Right atrium auricular region (tissue), 2 donors: ENCODE measurements at regions not wholly inside any gene's neighbourhood (a gene's known extent, or its start where the extent isn't known, plus 50 kb on each side); places are given as distances from the start of the nearest gene placed in this dataset.

Source experiments
- DNase-seq: peaks from one replicate; pipeline ENCODE4 v3.0.0-alpha.2; 2019; ENCODE audit warnings: low spot score
- H3K27ac ChIP-seq, 2 donors: fragments of 200-600 bp; sonication (generic); 1 replicate in 1 of 2; 2 replicates in 1 of 2; pipeline ENCODE4 v1.5.1; 2016 to 2019
- H3K27me3 ChIP-seq, 2 donors: fragments of 200-600 bp; sonication (generic); one replicate each; pipeline versions ENCODE4 v1.5.1 to v1.6.0; 2017 to 2019
- H3K36me3 ChIP-seq: fragments of 200-600 bp; sonication (generic); one replicate; pipeline ENCODE4 v1.5.1; 2016
- H3K4me1 ChIP-seq, 2 donors: fragments of 200-600 bp; sonication (generic); one replicate each; pipeline versions ENCODE4 v1.5.1 to v1.6.0; 2017 to 2019
- H3K4me3 ChIP-seq, 2 donors: fragments of 200-600 bp; sonication (generic); 1 replicate in 1 of 2; 2 replicates in 1 of 2; pipeline ENCODE4 v1.5.1; 2017 to 2019; ENCODE audit warnings: mild to moderate bottlenecking in 1 of 2, moderate library complexity in 1 of 2
- H3K9me3 ChIP-seq, 2 donors: fragments of 200-600 bp; sonication (generic); one replicate each; pipeline ENCODE4 v1.5.1; 2019
- CTCF ChIP-seq, 2 donors: fragments of 200-600 bp; sonication (generic); IDR thresholded peaks; one replicate each; pipeline ENCODE4 v1.5.1; 2019; ENCODE audit warnings: antibody characterized with exemption in 2 of 2

DNA sequence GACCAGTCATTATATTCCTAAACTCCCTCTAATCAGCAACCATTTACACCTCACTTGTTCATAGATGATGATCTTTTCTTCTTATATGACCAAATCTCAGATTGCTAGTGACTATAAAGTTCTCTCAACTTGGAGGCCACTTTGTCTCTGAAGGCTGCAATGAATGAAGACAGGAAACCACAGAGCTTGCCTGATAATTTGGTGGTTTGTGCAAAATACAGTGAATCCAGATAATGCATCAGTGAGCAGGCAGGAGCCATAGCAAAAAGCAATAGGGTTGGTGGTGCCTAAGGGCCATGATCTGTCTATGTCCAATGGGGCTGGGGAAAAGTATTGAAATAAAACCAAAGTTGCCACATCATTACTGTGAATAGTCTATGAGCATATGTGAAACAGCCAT, 123.8 kb upstream of the LRFN5 start:
- DNase-seq: no peak
- no peaks in the 10 kb centered on the region for H3K4me1 ChIP-seq
- H3K27me3 ChIP-seq: no peaks in the 10 kb centered on the region
- no peak for TF ChIP-seq CTCF (IDR thresholded peaks at IDR 0.05)
- no peaks in the 10 kb centered on the region for H3K36me3 ChIP-seq
- H3K9me3 ChIP-seq: no peaks in the 10 kb centered on the region
- no peak overlapping the region for H3K4me3 ChIP-seq
- H3K27ac ChIP-seq: no peak overlapping the region

- DNase-seq: no peak
- no peaks in the 10 kb centered on the region for H3K4me1 ChIP-seq
Measured at GRCh38 chr14:41476526-41476925, 130.2 kb upstream of the LRFN5 start.

DNA sequence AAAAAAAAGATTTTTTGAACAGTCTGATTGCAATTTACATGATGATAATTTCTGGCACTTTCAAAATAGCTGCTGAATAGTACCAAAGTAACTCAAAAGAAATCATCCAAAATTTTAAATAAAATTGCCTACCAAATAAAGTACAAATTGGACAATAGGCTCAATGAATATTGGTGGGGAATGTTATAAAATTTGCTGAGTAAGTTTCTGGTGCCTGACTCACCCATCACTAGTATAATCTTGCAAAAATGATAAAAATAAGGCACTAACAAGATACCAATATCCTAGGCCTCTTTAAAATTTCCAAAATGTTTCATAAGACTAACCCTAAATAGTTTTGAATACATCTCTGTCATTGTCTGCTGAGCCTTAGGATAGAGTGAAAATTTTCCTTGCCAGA, 145.3 kb upstream of the LRFN5 start:
- no peak for DNase-seq
- Histone ChIP-seq H3K4me1 (no peaks in the 10 kb centered on the region), H3K27ac (no peak overlapping the region), H3K9me3 (no peaks in the 10 kb centered on the region), H3K4me3 (no peak overlapping the region), H3K27me3 (no peaks in the 10 kb centered on the region), H3K36me3 (no peaks in the 10 kb centered on the region)
- TF ChIP-seq CTCF (IDR thresholded peaks at IDR 0.05): no peak

More at GRCh38 chr14:41476526-41476925, 130.2 kb upstream of the LRFN5 start:
- Histone ChIP-seq H3K36me3 (no peaks in the 10 kb centered on the region), H3K4me3 (no peak overlapping the region), H3K27ac (no peak overlapping the region), H3K27me3 (no peaks in the 10 kb centered on the region), H3K9me3 (no peaks in the 10 kb centered on the region)
- no peak for TF ChIP-seq CTCF (IDR thresholded peaks at IDR 0.05)

DNA sequence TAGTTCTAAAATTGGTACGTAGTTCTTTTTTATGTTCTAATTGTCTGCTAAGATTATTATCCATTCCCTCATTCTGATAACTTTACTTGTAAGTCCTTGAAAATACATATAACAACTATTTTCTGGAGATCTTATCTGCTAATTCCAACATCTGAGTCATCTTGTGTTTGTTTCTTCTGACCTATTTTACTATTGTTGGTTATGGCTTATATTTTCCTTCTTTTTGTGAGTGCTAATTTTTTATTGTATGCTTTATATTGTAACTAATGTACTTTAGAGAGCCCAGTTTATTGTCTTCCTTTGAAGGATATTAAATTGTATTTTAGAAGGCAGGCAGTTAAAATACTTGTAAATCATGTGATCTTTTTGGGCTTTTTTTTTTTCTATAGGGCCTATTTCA, 149.3 kb upstream of the LRFN5 start:
- Histone ChIP-seq H3K4me1 (no peaks in the 10 kb centered on the region), H3K4me3 (no peak overlapping the region), H3K27ac (no peak overlapping the region), H3K36me3 (no peaks in the 10 kb centered on the region), H3K9me3 (no peaks in the 10 kb centered on the region), H3K27me3 (no peaks in the 10 kb centered on the region)
- TF ChIP-seq CTCF (IDR thresholded peaks at IDR 0.05): no peak
- DNase-seq: no peak

- Histone ChIP-seq H3K9me3 (no peaks in the 10 kb centered on the region), H3K27ac (no peak overlapping the region), H3K36me3 (no peaks in the 10 kb centered on the region), H3K4me1 (no peaks in the 10 kb centered on the region), H3K27me3 (no peaks in the 10 kb centered on the region), H3K4me3 (no peak overlapping the region)
- TF ChIP-seq CTCF (IDR thresholded peaks at IDR 0.05): no peak
- no peak for DNase-seq
Measured at GRCh38 chr14:41449066-41449465, 157.6 kb upstream of the LRFN5 start.

DNA sequence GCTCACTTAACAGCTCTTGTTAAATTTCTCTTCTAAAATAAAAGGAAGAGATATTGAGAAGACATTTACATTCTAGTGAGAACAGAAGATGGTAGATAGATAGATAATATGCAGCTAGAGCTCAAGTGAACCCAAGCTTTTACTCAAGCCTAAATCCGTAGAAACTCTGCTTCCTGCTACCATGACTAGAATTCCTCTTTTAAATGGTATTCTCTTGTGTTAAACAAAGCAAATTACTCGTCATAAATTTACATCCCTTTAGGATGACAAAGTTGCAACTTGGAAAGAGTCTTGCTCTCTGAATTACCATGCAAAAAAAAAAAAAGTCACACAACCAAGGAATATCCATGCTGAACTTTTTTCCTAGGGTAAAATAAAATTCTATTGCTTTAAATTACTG, 160.7 kb upstream of the LRFN5 start:
- no peak for DNase-seq
- Histone ChIP-seq H3K9me3 (no peaks in the 10 kb centered on the region), H3K27me3 (no peaks in the 10 kb centered on the region), H3K4me1 (no peaks in the 10 kb centered on the region), H3K36me3 (no peaks in the 10 kb centered on the region), H3K27ac (no peak overlapping the region), H3K4me3 (no peak overlapping the region)
- no peak for TF ChIP-seq CTCF (IDR thresholded peaks at IDR 0.05)
